A204.1 (cell line): ENCODE measurements at regions not wholly inside any gene's neighbourhood (a gene's known extent, or its start where the extent isn't known, plus 50 kb on each side); places are given as distances from the start of the nearest gene placed in this dataset.

Experiments
- FAIRE-seq: peaks from 2 replicates; lab custom pipeline; 2012; peaks lifted over from hg19 to GRCh38; lab: Jason Lieb, UNC

DNA sequence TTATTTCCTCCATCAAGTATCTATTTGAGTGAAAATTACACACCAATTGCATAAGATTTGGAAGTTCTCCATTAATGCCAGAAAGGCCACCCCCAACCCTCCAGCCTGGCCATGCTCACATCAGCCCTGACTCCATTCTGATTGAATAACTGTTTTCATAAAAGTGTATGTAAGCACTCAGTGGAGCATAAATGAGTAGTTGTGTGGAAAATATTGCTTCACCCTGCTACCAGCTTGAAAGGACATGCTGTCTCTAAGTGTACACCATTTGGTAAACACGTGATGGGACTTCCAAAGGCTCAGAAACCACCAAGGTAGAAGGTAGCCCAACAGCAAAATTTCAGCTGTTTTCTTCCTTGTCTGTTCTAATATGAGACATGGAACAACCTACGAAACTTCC, 393.8 kb downstream of the ZNF385D start:
- FAIRE-seq: no peak

DNA sequence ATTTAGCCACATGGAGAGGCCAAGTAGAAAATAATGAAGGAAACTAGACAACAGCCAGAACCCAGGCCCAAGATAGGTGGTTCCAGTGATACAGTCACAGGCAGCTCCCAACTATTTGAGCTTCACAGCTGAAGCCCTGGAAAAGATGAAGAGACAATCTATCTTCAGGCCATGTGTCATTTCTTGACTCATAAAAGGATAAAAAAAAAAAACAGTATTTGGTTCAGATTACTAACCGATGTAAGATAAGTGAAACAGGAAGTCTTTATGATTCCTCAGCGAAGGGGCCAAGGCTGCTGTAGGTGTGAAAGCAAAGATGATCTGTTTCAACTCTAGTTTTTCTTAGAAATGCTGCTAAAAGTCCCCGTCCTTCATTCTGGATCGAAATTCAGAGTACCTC, 394.6 kb downstream of the ZNF385D start:
- FAIRE-seq: no peak

DNA sequence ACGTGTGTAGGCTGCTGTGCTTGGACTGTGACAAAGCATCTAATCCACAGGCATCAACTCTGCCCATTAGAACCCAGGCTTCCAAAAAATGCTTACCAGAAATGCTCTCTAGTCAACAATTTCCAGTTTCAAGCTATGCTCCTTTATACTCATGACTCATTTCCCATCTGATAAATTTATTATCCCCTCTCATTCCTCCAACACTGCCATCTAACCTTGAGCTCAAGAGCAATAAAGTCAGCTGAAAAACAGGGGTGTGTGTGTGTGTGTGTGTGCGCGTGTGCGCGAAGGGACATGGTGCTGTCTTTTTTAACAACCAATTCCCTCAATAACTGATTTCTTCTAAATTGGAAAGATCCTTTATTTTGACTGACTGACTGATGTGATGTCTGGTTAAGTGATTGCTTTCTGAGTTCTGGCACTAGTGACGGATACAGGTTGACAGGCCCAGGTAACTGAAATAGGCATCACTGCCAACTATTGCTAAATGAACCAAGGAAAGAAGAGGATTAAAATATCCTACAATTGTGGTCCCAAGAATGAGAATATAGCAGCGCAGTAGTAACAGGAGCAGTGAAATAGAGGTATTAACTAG, 405.5 kb downstream of the ZNF385D start:
- no peak for FAIRE-seq

GRCh38 chr3:21331857-21332256, 419.2 kb downstream of the ZNF385D start:
- FAIRE-seq: no peak

DNA sequence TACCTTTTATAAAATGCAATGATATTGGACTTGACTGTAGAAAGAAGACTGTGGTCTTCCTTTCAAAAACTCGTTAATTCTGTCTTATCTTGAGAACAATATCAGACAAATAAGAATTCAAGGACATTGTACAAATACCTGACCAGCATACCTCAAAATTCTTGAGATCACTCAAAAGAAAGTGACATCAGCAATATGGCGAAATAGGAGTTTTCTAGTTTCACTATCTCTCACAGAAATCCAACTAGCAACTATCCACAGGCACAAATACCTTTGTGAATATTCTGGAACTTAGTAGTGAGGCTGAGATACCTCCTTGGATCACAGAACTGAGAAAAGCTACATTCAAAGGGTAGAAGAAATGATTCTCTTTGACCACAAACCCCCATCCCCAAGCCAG, 419.7 kb downstream of the ZNF385D start:
- FAIRE-seq: no peak

DNA sequence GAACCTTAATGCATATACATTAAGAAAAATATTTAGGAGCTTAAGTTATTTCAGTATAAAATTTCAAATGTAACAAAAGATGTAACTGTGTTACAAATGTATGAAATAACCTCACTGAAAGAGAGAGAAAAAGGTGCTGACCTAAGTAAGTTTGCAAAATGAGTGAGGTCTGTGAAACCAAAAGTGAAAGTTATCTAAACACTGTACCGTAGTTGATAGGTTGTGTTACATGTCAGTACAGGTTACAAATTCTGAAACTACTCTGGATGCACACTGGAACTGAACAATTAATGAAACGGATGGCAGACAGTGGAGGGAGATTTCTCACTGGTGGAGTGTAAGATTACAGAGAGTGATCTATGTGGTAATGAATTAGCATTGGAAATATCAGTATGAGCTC, 420.7 kb downstream of the ZNF385D start:
- FAIRE-seq: peak; percentile 46

- no peak for FAIRE-seq
Observed at GRCh38 chr3:21328711-21329390, 422.2 kb downstream of the ZNF385D start.

GRCh38 chr3:21326704-21327475, 424.1 kb downstream of the ZNF385D start:
- no peak for FAIRE-seq

GRCh38 chr3:21314688-21315087, 436.3 kb downstream of the ZNF385D start:
- no peak for FAIRE-seq

GRCh38 chr3:21310891-21311290, 440.1 kb downstream of the ZNF385D start:
- no peak for FAIRE-seq

DNA sequence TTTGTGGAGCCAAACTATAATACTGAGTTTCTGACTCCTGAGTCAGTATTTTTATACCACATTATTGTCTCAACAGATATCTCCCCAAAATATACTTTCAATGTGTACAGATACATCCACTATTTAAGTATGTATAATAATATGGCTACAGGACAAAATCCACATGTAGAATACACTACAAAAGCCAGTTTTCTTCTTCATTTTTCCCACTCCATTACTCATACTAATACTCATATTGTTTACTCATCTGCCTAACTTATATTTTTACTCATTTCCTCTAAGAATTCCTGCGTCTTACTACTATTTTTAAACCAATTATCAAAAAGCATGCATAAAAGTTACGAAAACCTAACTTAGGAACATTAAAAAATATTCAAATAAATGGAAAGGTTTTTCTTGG, 440.8 kb downstream of the ZNF385D start:
- no peak for FAIRE-seq

DNA sequence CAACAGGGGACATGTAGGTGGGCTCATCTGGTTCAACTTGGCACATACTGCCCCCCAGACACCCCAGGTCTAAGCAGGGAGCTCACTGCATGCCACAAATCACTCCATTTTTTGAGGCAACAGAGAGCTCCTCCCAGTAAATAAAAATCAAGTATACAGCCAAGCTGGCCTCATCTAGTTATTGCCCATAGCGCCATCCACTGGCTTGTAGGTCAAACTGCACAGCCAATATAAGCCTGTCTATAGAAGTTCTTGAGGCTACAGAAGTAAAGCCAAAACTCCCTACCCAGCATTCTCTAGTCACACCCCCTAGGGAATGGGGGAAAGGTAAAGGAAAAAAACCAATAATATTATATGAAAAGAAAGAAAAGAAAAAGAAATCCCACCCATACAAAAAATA, 453.7 kb downstream of the ZNF385D start:
- no peak for FAIRE-seq

DNA sequence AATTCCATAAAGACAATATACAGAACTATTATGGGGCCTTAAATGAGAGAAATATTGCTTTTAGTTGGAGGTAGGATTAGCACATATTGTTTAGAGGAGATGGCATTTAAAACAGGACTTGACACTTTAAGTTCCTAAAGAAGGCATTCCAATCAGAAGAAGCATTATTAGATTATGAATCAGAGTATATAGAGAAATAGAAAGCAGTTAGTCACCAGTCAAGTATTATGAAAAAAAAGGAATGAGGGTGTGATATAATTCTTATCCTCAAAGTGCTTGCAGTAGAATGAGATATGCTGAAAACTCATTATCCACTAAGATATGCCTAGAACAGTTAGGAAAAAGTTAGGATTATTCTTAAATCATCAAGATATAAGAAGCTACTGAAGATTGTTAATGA, 456.2 kb downstream of the ZNF385D start:
- FAIRE-seq: no peak

DNA sequence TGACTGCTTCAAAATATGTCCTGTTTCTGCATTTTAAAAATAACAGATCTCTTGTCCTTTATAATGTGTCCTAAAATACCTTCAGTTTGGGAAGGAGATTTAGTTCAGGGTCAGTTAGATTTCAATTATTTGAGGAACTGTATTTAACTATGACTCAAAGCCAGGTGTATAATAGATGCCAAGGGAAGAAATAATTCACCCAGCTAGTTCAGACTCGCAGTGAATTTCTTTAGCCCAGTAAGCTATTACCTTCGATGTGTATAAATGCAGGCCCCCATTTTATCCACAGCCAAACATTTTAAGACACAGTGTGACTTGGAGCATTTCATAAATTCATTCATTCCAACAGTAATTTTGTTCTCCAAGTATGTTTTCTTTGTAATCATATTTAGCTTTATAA, 458.0 kb downstream of the ZNF385D start:
- FAIRE-seq: no peak

DNA sequence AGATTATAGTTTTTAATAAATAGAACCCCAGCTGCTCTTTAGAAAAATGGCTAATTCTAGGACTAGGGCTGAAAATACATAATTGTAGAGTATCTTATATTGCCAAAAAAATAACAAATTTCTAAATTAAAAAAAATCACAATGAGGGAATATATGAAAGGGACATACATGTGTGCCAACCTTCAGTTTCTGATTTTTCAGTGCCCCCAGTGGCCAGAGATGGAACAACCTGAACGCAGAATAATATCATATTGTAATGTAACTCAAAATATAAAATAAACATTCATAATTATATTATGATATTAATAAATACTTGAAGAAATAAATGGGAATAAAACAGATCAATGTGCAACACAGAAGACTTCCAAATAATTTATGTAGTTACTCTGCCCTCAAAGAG, 460.5 kb downstream of the ZNF385D start:
- no peak for FAIRE-seq

- FAIRE-seq: no peak
Observed at GRCh38 chr3:21274079-21274571, 476.9 kb downstream of the ZNF385D start.

DNA sequence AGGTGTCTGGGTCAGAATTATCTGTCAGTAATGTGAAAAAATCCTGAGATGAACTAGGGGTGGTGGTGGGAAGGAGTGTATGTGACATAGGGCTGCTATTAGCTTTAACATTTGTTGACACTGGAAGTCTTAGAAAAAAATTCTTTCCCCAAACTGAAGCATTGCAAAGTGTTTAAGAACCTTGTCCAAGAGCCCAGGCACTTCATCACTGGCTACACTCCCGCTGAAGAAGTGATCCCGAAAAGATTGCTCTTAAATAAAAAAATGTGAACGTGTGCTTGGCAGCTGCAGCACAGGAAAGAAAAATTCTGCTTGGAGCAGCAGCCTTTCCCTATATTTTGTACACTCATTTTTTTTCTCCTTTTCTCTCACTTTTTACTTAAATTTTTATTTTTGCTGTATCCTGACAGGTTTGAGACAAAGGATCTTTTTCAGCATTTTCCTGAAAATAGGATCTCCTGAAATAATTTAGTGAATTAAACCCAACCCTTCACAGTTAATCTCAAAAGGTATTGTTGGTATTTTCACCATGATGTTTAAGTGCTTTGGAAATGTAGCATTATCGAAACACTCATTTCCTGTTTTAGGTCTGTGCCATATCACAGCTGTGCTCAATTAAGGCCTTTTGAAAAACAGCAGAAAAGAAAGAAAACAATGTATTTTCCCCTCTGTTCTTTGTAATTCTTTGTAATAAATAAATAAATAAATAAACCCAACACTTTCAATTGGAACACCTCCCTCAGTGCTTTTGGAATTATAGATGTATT, 477.6 kb downstream of the ZNF385D start:
- no peak for FAIRE-seq

DNA sequence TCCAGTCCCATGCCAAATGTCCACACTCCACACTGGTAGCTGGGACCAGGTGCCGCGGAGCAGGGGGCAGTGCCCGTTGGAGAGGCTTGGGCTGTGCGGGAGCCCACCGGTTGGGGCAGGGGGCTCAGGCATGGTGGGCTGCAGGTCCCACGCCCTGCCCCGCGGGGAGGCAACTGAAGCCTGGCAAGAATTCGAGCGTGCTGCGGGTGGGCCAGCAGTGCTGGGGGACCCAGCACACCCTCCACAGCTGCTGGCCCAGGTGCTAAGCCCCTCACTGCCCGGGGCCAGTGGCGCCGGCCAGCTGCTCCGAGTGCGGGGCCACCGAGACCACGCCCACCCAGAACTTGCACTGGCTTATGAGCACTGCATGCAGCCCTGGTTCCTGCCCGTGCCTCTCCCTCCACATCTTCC, 479.4 kb downstream of the ZNF385D start:
- FAIRE-seq: no peak

GRCh38 chr3:21269882-21270281, 481.1 kb downstream of the ZNF385D start:
- FAIRE-seq: no peak

DNA sequence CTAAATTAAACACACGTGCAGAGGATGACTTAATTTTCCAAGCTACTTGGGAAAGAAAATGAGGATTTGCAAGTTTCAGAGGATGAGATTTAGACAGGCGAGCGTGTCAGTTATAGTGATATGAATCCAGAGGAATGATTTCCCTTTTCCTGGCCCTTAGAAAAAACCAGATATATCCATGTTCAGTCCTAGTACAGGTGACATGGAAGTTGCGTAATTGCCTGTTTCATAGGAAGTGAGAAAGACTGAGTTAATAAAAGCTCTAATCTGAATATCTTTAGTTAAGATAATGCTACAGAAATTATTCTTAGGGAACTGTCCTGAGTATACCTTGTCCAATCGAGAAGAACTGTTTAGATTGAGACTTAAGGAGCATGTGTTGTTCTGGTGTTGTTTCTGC, 490.5 kb downstream of the ZNF385D start:
- FAIRE-seq: no peak

- FAIRE-seq: no peak
Observed at GRCh38 chr3:21259896-21260295, 491.1 kb downstream of the ZNF385D start.

DNA sequence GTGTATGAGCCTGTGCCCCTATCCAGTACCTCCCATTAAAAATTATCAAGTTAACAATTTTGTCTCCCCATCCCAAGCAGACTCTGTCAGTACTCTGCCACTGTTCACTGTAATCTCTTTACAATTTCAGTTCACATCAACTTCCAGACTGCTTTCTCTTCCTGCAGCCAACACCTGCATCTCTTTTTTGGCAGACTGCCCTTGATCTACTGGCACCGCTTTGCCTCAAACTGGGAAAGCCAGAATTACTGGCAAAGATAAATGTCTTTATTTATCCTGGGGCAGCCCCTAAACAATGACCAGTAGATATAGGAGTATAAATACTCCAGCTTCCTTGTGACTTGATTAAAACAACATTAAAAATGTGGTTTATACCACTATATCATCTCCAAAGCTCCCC, 494.1 kb downstream of the ZNF385D start:
- FAIRE-seq: no peak

GRCh38 chr3:21238661-21239060, 512.3 kb downstream of the ZNF385D start:
- no peak for FAIRE-seq
